ENCODE measurements at regions not wholly inside any gene's neighbourhood (a gene's known extent, or its start where the extent isn't known, plus 50 kb on each side); places are given as distances from the start of the nearest gene placed in this dataset.

- no peak overlapping the region for H3K27ac ChIP-seq
- H3K27me3 ChIP-seq, result no peaks in the 10 kb centered on the region
- no peaks in the 10 kb centered on the region for H3K36me3 ChIP-seq
- ATAC-seq (peak in 3 of 4 donors; percentile 30 to 66 (median 32)), DNase-seq (no peak)
- 68 to 83% (median 75%) methylated on average over 15 of the region's 15 CpGs for WGBS, 4 donors
- peaks cover 0 to 9% (median 2%) of the 10 kb centered on the region in 12 donors for H3K9me3 ChIP-seq
- peaks cover 0 to 26% (median 10%) of the 10 kb centered on the region in 12 donors for H3K4me1 ChIP-seq
- intact Hi-C loops (cut with DNase I), result no loop called here
- H3K4me3 ChIP-seq, result no peak overlapping the region
- TF ChIP-seq CTCF (IDR thresholded peaks at IDR 0.05) (no peak), POLR2A (IDR thresholded peaks at IDR 0.05) (no peak)
Observed at GRCh38 chr5:74103131-74104023, 477.4 kb downstream of the ARHGEF28 start.

- Histone ChIP-seq H3K27me3 (no peaks in the 10 kb centered on the region), H3K9me3 (peaks cover 0 to 9% (median 2%) of the 10 kb centered on the region in 12 donors), H3K27ac (no peak overlapping the region), H3K4me3 (no peak overlapping the region), H3K4me1 (peaks cover 0 to 23% (median 9%) of the 10 kb centered on the region in 12 donors), H3K36me3 (no peaks in the 10 kb centered on the region)
- ATAC-seq, result no peak
- WGBS, 4 donors, result 77 to 96% (median 91%) methylated on average over 1 of the region's 1 CpG
- intact Hi-C loops (cut with DNase I), result no loop called here
- no peak for DNase-seq
- no peak for TF ChIP-seq POLR2A (IDR thresholded peaks at IDR 0.05)
- no peak for TF ChIP-seq CTCF (IDR thresholded peaks at IDR 0.05)
Observed at GRCh38 chr5:74100268-74100665, 474.3 kb downstream of the ARHGEF28 start.

- DNase-seq (no peak), ATAC-seq (no peak)
- Histone ChIP-seq H3K4me3 (no peak overlapping the region), H3K9me3 (peaks cover 0 to 9% (median 2%) of the 10 kb centered on the region in 12 donors), H3K27me3 (no peaks in the 10 kb centered on the region), H3K36me3 (no peaks in the 10 kb centered on the region), H3K4me1 (peaks cover 0 to 21% (median 6%) of the 10 kb centered on the region in 12 donors), H3K27ac (no peak overlapping the region)
- intact Hi-C loops (cut with DNase I), result no loop called here
- TF ChIP-seq POLR2A (IDR thresholded peaks at IDR 0.05) (no peak), CTCF (IDR thresholded peaks at IDR 0.05) (no peak)
- WGBS, 4 donors, result 92 to 97% (median 94%) methylated on average over 3 of the region's 3 CpGs
Observed at GRCh38 chr5:74099538-74100267, 473.7 kb downstream of the ARHGEF28 start.

GRCh38 chr5:74098941-74099340 is 472.9 kb downstream of the ARHGEF28 start:
- TF ChIP-seq CTCF (IDR thresholded peaks at IDR 0.05) (no peak), POLR2A (IDR thresholded peaks at IDR 0.05) (no peak)
- H3K9me3 ChIP-seq, result peaks cover 0 to 9% (median 2%) of the 10 kb centered on the region in 12 donors
- no peaks in the 10 kb centered on the region for H3K36me3 ChIP-seq
- DNase-seq (no peak), ATAC-seq (no peak)
- no peaks in the 10 kb centered on the region for H3K27me3 ChIP-seq
- H3K27ac ChIP-seq, result no peak overlapping the region
- H3K4me3 ChIP-seq, result no peak overlapping the region
- H3K4me1 ChIP-seq, result peaks cover 0 to 27% (median 6%) of the 10 kb centered on the region in 12 donors
- intact Hi-C loops (cut with DNase I), result no loop called here
